ENCODE measurements at regions not wholly inside any gene's neighbourhood (a gene's known extent, or its start where the extent isn't known, plus 50 kb on each side); places are given as distances from the start of the nearest gene placed in this dataset.

GRCh38 chr1:239833723-239834122 is 258.0 kb upstream of the FMN2 start:
- Histone ChIP-seq H3K36me3 (ENCODE audit: control insufficient read depth, insufficient read depth, low read length) (no peaks in the 10 kb centered on the region), H3K4me3 (ENCODE audit: low read depth, low read length) (no peak overlapping the region), H3K9ac (no peak overlapping the region), H3K27ac (no peak overlapping the region), H3K9me3 (ENCODE audit: control insufficient read depth, low read length) (no peaks in the 10 kb centered on the region), H2AFZ (no peak overlapping the region), H3K4me2 (ENCODE audit: low read length) (no peak overlapping the region), H3K4me1 (no peaks in the 10 kb centered on the region), H3K79me2 (no peaks in the 10 kb centered on the region), H3K27me3 (ENCODE audit: control insufficient read depth, insufficient read depth, low read length) (no peaks in the 10 kb centered on the region)
- TF ChIP-seq CTCF (IDR thresholded peaks at IDR 0.05) = no peak

GRCh38 chr1:239835946-239836440 is 255.7 kb upstream of the FMN2 start:
- Histone ChIP-seq H3K4me1 (no peaks in the 10 kb centered on the region), H3K4me2 (ENCODE audit: low read length) (no peak overlapping the region), H3K27me3 (ENCODE audit: control insufficient read depth, insufficient read depth, low read length) (no peaks in the 10 kb centered on the region), H3K79me2 (no peaks in the 10 kb centered on the region), H3K4me3 (ENCODE audit: low read depth, low read length) (no peak overlapping the region), H3K9ac (no peak overlapping the region), H2AFZ (no peak overlapping the region), H3K36me3 (ENCODE audit: control insufficient read depth, insufficient read depth, low read length) (no peaks in the 10 kb centered on the region), H3K9me3 (ENCODE audit: control insufficient read depth, low read length) (no peaks in the 10 kb centered on the region), H3K27ac (no peak overlapping the region)
- no peak for TF ChIP-seq CTCF (IDR thresholded peaks at IDR 0.05)

GRCh38 chr1:239840336-239840735 is 251.3 kb upstream of the FMN2 start:
- Histone ChIP-seq H3K27ac (no peak overlapping the region), H3K79me2 (no peaks in the 10 kb centered on the region), H3K36me3 (ENCODE audit: control insufficient read depth, insufficient read depth, low read length) (no peaks in the 10 kb centered on the region), H3K9me3 (ENCODE audit: control insufficient read depth, low read length) (no peaks in the 10 kb centered on the region), H3K4me3 (ENCODE audit: low read depth, low read length) (no peak overlapping the region), H3K4me1 (no peaks in the 10 kb centered on the region), H2AFZ (no peak overlapping the region), H3K27me3 (ENCODE audit: control insufficient read depth, insufficient read depth, low read length) (no peaks in the 10 kb centered on the region), H3K4me2 (ENCODE audit: low read length) (no peak overlapping the region), H3K9ac (no peak overlapping the region)
- no peak for TF ChIP-seq CTCF (IDR thresholded peaks at IDR 0.05)

GRCh38 chr1:239840790-239841189 is 250.9 kb upstream of the FMN2 start:
- Histone ChIP-seq H3K27me3 (ENCODE audit: control insufficient read depth, insufficient read depth, low read length) (no peaks in the 10 kb centered on the region), H3K4me1 (no peaks in the 10 kb centered on the region), H3K27ac (no peak overlapping the region), H2AFZ (no peak overlapping the region), H3K9ac (no peak overlapping the region), H3K36me3 (ENCODE audit: control insufficient read depth, insufficient read depth, low read length) (no peaks in the 10 kb centered on the region), H3K9me3 (ENCODE audit: control insufficient read depth, low read length) (no peaks in the 10 kb centered on the region), H3K4me2 (ENCODE audit: low read length) (no peak overlapping the region), H3K4me3 (ENCODE audit: low read depth, low read length) (no peak overlapping the region), H3K79me2 (no peaks in the 10 kb centered on the region)
- no peak for TF ChIP-seq CTCF (IDR thresholded peaks at IDR 0.05)

- H3K4me1 ChIP-seq = no peaks in the 10 kb centered on the region
- no peak overlapping the region for H3K4me3 ChIP-seq (ENCODE audit: low read depth, low read length)
- H3K79me2 ChIP-seq = no peaks in the 10 kb centered on the region
- H3K9me3 ChIP-seq (ENCODE audit: control insufficient read depth, low read length) = no peaks in the 10 kb centered on the region
- no peak overlapping the region for H3K9ac ChIP-seq
- H3K27ac ChIP-seq = no peak overlapping the region
- H3K36me3 ChIP-seq (ENCODE audit: control insufficient read depth, insufficient read depth, low read length) = no peaks in the 10 kb centered on the region
- H3K4me2 ChIP-seq (ENCODE audit: low read length) = no peak overlapping the region
- H2AFZ ChIP-seq = no peak overlapping the region
- TF ChIP-seq CTCF (IDR thresholded peaks at IDR 0.05) = no peak
- no peaks in the 10 kb centered on the region for H3K27me3 ChIP-seq (ENCODE audit: control insufficient read depth, insufficient read depth, low read length)
Observed at GRCh38 chr1:239841631-239842030, 250.1 kb upstream of the FMN2 start.
